ENCODE measurements at regions not wholly inside any gene's neighbourhood (a gene's known extent, or its start where the extent isn't known, plus 50 kb on each side); places are given as distances from the start of the nearest gene placed in this dataset.

- TF ChIP-seq, protein P1, sequence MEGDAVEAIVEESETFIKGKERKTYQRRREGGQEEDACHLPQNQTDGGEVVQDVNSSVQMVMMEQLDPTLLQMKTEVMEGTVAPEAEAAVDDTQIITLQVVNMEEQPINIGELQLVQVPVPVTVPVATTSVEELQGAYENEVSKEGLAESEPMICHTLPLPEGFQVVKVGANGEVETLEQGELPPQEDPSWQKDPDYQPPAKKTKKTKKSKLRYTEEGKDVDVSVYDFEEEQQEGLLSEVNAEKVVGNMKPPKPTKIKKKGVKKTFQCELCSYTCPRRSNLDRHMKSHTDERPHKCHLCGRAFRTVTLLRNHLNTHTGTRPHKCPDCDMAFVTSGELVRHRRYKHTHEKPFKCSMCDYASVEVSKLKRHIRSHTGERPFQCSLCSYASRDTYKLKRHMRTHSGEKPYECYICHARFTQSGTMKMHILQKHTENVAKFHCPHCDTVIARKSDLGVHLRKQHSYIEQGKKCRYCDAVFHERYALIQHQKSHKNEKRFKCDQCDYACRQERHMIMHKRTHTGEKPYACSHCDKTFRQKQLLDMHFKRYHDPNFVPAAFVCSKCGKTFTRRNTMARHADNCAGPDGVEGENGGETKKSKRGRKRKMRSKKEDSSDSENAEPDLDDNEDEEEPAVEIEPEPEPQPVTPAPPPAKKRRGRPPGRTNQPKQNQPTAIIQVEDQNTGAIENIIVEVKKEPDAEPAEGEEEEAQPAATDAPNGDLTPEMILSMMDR (IDR thresholded peaks at IDR 0.05; ENCODE audit: insufficient read depth, low read length, poor library complexity, severe bottlenecking): no peak
- no peak for TF ChIP-seq EZH2phosphoT487 (conservative IDR thresholded peaks at IDR 0.05; ENCODE audit: low read length)
These were observed 257.3 kb downstream of the SH2D4B start for GRCh38 chr10:80794994-80795393.

Measured in SU-DHL-6 (cell line).